GM18526 (cell line): ENCODE measurements at regions not wholly inside any gene's neighbourhood (a gene's known extent, or its start where the extent isn't known, plus 50 kb on each side); places are given as distances from the start of the nearest gene placed in this dataset.

ENCODE experiments used
- POLR2A ChIP-seq: IDR thresholded peaks from 3 replicates; pipeline ENCODE4 v1.6.1; 2011; ENCODE audit not compliant: insufficient read length; ENCODE audit errors: extremely low read depth

GRCh38 chr1:101311146-101311920 lies 74.5 kb downstream of the S1PR1 start:
- no peak for TF ChIP-seq POLR2A

GRCh38 chr1:101312147-101312546 lies 75.3 kb downstream of the S1PR1 start:
- no peak for TF ChIP-seq POLR2A

- no peak for TF ChIP-seq POLR2A
Measured at GRCh38 chr1:101313356-101313755, 76.5 kb downstream of the S1PR1 start.

DNA sequence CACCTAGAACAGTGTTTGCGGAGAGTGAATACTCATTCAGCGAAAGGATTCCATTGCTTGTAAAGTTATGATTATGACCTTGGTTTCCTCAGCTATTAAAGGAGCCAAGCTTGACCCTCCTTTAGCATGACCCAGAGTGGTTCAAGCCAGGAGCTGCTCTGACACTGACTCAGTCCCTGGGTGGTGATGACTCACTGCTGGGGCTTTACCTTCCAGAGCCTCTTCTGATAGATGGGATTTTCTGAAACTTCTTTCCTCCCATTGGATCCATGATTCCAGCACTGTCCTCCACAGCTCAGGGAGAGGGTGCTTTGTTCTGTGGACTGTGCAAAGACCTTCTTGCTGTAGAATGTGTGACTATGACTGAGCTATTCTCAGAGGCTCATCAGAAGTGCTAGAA lies 77.4 kb downstream of the S1PR1 start:
- TF ChIP-seq POLR2A = no peak

DNA sequence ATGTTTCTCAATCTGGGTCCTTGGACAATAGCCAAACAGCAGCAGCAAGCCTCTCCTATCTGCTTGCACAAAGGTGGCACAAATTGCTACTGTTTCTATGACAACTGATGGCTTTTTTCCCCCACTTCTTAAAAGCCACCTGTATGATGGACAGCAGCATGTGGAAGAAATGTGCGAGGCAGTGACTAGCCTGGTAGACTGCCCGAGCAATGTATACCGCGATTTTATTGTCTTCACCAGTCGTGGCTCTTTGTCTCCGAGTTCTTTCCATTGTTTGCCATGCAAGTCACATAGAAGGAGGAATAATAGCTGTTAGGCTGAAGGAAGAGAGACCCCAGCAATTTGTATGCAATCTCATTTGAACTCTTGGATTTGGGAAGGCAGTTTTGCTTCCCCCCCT lies 79.4 kb downstream of the S1PR1 start:
- no peak for TF ChIP-seq POLR2A

- TF ChIP-seq POLR2A = no peak
Measured at GRCh38 chr1:101316799-101317198, 80.0 kb downstream of the S1PR1 start.

- no peak for TF ChIP-seq POLR2A
Measured at GRCh38 chr1:101317590-101317989, 80.8 kb downstream of the S1PR1 start.

GRCh38 chr1:101323535-101323934 lies 86.7 kb downstream of the S1PR1 start:
- TF ChIP-seq POLR2A = no peak

DNA sequence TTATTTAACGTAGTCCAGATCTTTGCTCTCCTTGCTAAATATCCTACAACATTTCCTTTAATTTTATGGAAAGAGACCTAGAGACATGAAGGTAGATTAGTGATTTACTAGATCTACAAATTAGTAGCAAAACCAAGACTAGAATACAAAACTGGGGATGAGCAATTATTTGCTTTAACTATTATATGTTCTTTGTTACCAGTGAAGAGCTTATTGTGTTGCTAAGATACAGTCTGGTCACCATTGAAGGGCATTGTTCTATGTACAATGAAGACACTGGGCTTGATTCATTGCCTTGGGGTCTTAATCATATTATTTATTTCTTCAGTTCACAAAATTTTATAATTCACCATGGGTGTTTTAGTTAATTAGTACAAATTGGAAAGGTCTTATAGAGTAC lies 88.3 kb downstream of the S1PR1 start:
- TF ChIP-seq POLR2A = no peak

DNA sequence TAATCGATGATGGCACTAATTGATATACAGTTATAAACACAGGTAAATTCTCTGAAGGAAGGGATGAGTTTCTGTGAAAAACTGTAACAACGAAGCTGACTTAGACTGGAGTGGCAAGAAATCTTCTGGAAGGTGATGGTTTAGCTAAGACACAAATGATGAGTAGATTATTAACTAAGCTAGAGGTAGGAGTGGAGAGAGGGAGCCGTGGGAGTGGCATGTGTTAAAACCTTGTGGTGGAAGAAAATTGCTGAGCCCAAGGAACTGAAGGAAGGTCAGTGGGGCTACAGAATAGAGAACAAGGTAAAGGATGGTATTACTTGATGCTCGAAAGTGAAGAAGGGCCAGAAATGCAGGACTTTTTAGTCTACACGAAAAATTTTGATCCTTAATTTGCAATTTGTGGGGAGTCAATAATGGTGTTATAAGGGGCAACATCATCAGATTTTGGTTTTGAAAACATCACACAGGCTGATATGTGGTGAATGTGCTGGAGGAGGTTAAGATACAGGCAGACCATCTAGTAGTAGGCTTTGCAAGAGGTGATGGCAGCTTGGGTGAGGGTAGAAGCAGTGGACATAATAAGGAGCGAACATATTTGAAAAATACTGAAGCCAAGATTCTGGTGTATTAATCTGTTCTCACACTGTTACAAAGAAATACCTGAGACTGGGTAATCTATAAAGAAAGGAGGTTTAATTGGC lies 93.8 kb downstream of the S1PR1 start:
- no peak for TF ChIP-seq POLR2A

DNA sequence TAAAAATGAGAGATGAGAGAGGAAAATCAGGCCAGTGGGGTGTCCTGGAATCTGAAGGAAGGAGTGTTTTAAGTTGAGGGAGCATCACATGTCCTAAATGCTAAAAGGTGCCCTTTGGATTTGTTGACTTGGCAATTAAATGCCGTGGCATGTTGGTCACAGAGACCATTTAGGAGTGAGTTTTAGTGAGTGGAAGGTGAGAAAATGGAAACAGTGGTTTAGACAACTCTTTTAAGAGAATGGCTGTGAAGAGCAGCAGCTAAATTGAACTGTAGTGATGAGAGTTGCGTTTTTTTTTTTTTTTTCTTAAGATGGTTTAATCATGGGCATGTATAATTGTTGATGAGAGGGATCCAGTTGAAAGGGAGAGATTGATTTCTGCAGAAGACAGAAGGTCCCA lies 95.0 kb downstream of the S1PR1 start:
- no peak for TF ChIP-seq POLR2A

GRCh38 chr1:101332633-101333032 lies 95.8 kb downstream of the S1PR1 start:
- no peak for TF ChIP-seq POLR2A

DNA sequence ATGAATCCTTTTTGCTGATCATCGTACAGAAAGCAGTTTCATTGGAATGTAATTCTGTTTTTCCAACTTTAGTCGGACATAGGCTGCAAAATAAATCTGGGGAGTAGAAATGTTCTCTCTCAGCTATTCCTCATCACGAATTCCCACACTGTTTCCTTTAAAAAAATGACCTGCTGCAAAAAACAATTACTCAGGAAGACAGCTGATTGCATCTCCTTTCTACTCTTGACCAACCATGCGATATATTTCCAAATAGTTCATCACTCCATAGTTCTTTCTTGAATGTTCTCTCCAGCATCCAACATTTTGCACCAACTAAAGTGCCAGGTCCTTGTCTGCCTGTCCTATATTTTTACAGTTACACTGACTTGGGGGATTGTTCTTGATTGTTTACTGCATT lies 96.4 kb downstream of the S1PR1 start:
- TF ChIP-seq POLR2A = no peak

GRCh38 chr1:101337968-101338367 lies 101.1 kb downstream of the S1PR1 start:
- no peak for TF ChIP-seq POLR2A

DNA sequence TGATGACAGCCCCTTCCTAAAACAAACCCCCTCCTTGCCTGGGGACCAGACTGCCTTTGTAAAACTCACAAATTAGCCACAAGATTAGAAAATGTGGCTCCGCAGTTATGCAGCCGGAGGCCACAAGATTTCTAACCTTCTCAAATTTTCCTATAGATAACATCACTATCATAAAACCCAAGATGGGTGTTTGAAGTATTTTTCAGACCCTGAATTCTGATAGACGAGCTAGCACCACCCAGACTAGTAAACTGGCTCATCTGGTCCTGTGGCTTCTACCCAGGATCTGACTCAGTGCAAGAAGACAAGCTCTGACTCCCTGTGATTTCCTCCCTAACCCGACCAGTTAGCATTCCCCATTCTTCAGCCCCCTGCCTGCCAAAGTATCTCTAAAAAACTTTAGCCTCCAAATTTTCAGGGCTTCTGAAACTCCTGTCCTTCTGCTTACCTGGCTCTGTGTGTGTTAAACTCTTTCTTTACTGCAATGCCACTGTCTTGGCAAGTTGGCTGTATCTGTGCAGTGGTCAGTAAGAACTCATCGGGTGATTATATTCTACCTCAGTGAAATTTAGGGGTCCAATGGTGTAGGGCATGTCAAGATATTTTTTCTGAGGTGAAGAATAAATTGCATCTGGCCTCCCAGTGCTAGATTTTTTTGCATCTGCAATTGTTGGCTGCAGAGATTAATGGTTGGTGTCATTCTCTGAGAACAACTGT lies 102.1 kb downstream of the S1PR1 start:
- no peak for TF ChIP-seq POLR2A

- TF ChIP-seq POLR2A = no peak
Measured at GRCh38 chr1:101344745-101345144, 107.9 kb downstream of the S1PR1 start.

GRCh38 chr1:101346419-101346818 lies 109.6 kb downstream of the S1PR1 start:
- TF ChIP-seq POLR2A = no peak

GRCh38 chr1:101356013-101356412 lies 119.2 kb downstream of the S1PR1 start:
- TF ChIP-seq POLR2A = no peak
